ENCODE measurements at regions not wholly inside any gene's neighbourhood (a gene's known extent, or its start where the extent isn't known, plus 50 kb on each side); places are given as distances from the start of the nearest gene placed in this dataset.

GRCh38 chr1:105997516-105997915 lies 1059.0 kb upstream of the PRMT6 start:
- TF ChIP-seq POLR2A (IDR thresholded peaks at IDR 0.05; ENCODE audit: low read depth, low read length) = no peak
- TF ChIP-seq, protein P1, sequence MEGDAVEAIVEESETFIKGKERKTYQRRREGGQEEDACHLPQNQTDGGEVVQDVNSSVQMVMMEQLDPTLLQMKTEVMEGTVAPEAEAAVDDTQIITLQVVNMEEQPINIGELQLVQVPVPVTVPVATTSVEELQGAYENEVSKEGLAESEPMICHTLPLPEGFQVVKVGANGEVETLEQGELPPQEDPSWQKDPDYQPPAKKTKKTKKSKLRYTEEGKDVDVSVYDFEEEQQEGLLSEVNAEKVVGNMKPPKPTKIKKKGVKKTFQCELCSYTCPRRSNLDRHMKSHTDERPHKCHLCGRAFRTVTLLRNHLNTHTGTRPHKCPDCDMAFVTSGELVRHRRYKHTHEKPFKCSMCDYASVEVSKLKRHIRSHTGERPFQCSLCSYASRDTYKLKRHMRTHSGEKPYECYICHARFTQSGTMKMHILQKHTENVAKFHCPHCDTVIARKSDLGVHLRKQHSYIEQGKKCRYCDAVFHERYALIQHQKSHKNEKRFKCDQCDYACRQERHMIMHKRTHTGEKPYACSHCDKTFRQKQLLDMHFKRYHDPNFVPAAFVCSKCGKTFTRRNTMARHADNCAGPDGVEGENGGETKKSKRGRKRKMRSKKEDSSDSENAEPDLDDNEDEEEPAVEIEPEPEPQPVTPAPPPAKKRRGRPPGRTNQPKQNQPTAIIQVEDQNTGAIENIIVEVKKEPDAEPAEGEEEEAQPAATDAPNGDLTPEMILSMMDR (IDR thresholded peaks at IDR 0.05; ENCODE audit: extremely low read depth in 1 of 2, insufficient read depth in 1 of 2, low read depth in 1 of 2, low read length in 2 of 2) = no peak
- no peak for TF ChIP-seq EZH2 (IDR thresholded peaks at IDR 0.05; ENCODE audit: borderline replicate concordance, low read depth, low read length, severe bottlenecking)
- no peak for TF ChIP-seq POLR2AphosphoS5 (IDR thresholded peaks at IDR 0.05; ENCODE audit: insufficient read depth, low read depth, low read length)
- TF ChIP-seq MYC (IDR thresholded peaks at IDR 0.05; ENCODE audit: low read depth, low read length) = no peak
- TF ChIP-seq, protein P2, sequence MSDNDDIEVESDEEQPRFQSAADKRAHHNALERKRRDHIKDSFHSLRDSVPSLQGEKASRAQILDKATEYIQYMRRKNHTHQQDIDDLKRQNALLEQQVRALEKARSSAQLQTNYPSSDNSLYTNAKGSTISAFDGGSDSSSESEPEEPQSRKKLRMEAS (IDR thresholded peaks at IDR 0.05; ENCODE audit: insufficient read depth, insufficient read length) = no peak
- no peak for TF ChIP-seq GATA2 (IDR thresholded peaks at IDR 0.05; ENCODE audit: insufficient read depth, insufficient read length, low read depth, low read length)
- TF ChIP-seq JUN (IDR thresholded peaks at IDR 0.05; ENCODE audit: borderline replicate concordance, insufficient read depth, insufficient read length, low read depth) = no peak

Measured in endothelial cell of umbilical vein (primary cell).